ENCODE measurements at regions not wholly inside any gene's neighbourhood (a gene's known extent, or its start where the extent isn't known, plus 50 kb on each side); places are given as distances from the start of the nearest gene placed in this dataset.

- TF ChIP-seq CTCF (IDR thresholded peaks at IDR 0.05), result no peak
- no peak overlapping the region for H3K27ac Mint-ChIP-seq
- no peak for DNase-seq
- no peaks in the 10 kb centered on the region for H3K9me3 Mint-ChIP-seq
- no peak overlapping the region for H3K4me3 Mint-ChIP-seq
- no peaks in the 10 kb centered on the region for H3K27me3 Mint-ChIP-seq (ENCODE audit: low read depth, poor library complexity)
- H3K36me3 Mint-ChIP-seq (ENCODE audit: low read depth), result no peaks in the 10 kb centered on the region
- H3K4me1 Mint-ChIP-seq, result no peaks in the 10 kb centered on the region
Measured at GRCh38 chr12:29067430-29067829, 81.6 kb upstream of the FAR2 start.

GRCh38 chr12:29070309-29070708 lies 78.8 kb upstream of the FAR2 start:
- DNase-seq, result no peak
- H3K27ac Mint-ChIP-seq, result no peak overlapping the region
- H3K4me3 Mint-ChIP-seq, result no peak overlapping the region
- TF ChIP-seq CTCF (IDR thresholded peaks at IDR 0.05), result no peak
- no peaks in the 10 kb centered on the region for H3K9me3 Mint-ChIP-seq
- H3K27me3 Mint-ChIP-seq (ENCODE audit: low read depth, poor library complexity), result no peaks in the 10 kb centered on the region
- H3K36me3 Mint-ChIP-seq (ENCODE audit: low read depth), result no peaks in the 10 kb centered on the region
- H3K4me1 Mint-ChIP-seq, result no peaks in the 10 kb centered on the region

- TF ChIP-seq CTCF (IDR thresholded peaks at IDR 0.05), result no peak
- no peak for DNase-seq
- Mint-ChIP-seq H3K4me1 (no peaks in the 10 kb centered on the region), H3K36me3 (ENCODE audit: low read depth) (no peaks in the 10 kb centered on the region), H3K27ac (no peak overlapping the region), H3K9me3 (no peaks in the 10 kb centered on the region), H3K4me3 (no peak overlapping the region), H3K27me3 (ENCODE audit: low read depth, poor library complexity) (no peaks in the 10 kb centered on the region)
Measured at GRCh38 chr12:29071099-29071498, 78.0 kb upstream of the FAR2 start.

GRCh38 chr12:29072631-29073030 lies 76.4 kb upstream of the FAR2 start:
- Mint-ChIP-seq H3K9me3 (no peaks in the 10 kb centered on the region), H3K36me3 (ENCODE audit: low read depth) (no peaks in the 10 kb centered on the region), H3K4me1 (no peaks in the 10 kb centered on the region), H3K27ac (no peak overlapping the region), H3K4me3 (no peak overlapping the region), H3K27me3 (ENCODE audit: low read depth, poor library complexity) (no peaks in the 10 kb centered on the region)
- DNase-seq, result no peak
- no peak for TF ChIP-seq CTCF (IDR thresholded peaks at IDR 0.05)

GRCh38 chr12:29073631-29074239 lies 75.3 kb upstream of the FAR2 start:
- no peak for DNase-seq
- H3K4me1 Mint-ChIP-seq, result no peaks in the 10 kb centered on the region
- H3K27me3 Mint-ChIP-seq (ENCODE audit: low read depth, poor library complexity), result no peaks in the 10 kb centered on the region
- H3K36me3 Mint-ChIP-seq (ENCODE audit: low read depth), result no peaks in the 10 kb centered on the region
- no peak overlapping the region for H3K27ac Mint-ChIP-seq
- peak; percentile 69 for TF ChIP-seq CTCF (IDR thresholded peaks at IDR 0.05)
- no peak overlapping the region for H3K4me3 Mint-ChIP-seq
- no peaks in the 10 kb centered on the region for H3K9me3 Mint-ChIP-seq

GRCh38 chr12:29081101-29081500 lies 68.0 kb upstream of the FAR2 start:
- no peak for TF ChIP-seq CTCF (IDR thresholded peaks at IDR 0.05)
- no peaks in the 10 kb centered on the region for H3K4me1 Mint-ChIP-seq
- no peaks in the 10 kb centered on the region for H3K27me3 Mint-ChIP-seq (ENCODE audit: low read depth, poor library complexity)
- no peak overlapping the region for H3K4me3 Mint-ChIP-seq
- no peaks in the 10 kb centered on the region for H3K36me3 Mint-ChIP-seq (ENCODE audit: low read depth)
- no peaks in the 10 kb centered on the region for H3K9me3 Mint-ChIP-seq
- H3K27ac Mint-ChIP-seq, result no peak overlapping the region
- DNase-seq, result no peak

Measured in nephron progenitor cell (in vitro differentiated cells).